ENCODE measurements at regions not wholly inside any gene's neighbourhood (a gene's known extent, or its start where the extent isn't known, plus 50 kb on each side); places are given as distances from the start of the nearest gene placed in this dataset.

DNA sequence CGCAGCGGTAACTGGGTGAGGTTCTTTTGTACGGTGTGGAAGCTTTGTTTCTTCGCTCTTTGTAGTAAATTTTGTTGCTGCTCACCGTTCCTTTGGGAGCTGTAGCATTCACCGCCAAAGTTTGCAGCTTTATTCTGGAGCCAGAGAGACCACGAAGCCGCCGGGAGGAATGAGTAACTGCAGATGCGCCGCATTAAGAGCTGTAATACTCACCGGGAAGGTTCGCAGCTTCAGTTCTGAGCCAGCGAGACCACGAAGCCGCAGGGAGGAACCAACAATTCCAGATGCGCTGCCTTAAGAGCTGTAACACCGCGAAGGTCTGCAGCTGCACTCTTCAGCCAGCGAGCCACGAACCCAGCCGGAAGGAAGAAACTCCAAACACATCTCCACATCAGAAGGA, 56.0 kb upstream of the DYNC1LI1 start:
- TF ChIP-seq, protein P1, sequence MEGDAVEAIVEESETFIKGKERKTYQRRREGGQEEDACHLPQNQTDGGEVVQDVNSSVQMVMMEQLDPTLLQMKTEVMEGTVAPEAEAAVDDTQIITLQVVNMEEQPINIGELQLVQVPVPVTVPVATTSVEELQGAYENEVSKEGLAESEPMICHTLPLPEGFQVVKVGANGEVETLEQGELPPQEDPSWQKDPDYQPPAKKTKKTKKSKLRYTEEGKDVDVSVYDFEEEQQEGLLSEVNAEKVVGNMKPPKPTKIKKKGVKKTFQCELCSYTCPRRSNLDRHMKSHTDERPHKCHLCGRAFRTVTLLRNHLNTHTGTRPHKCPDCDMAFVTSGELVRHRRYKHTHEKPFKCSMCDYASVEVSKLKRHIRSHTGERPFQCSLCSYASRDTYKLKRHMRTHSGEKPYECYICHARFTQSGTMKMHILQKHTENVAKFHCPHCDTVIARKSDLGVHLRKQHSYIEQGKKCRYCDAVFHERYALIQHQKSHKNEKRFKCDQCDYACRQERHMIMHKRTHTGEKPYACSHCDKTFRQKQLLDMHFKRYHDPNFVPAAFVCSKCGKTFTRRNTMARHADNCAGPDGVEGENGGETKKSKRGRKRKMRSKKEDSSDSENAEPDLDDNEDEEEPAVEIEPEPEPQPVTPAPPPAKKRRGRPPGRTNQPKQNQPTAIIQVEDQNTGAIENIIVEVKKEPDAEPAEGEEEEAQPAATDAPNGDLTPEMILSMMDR (IDR thresholded peaks at IDR 0.05; ENCODE audit: borderline replicate concordance, extremely low read depth, low read length, poor library complexity, severe bottlenecking) = no peak
- no peak for TF ChIP-seq EZH2 (IDR thresholded peaks at IDR 0.05; ENCODE audit: borderline replicate concordance, low read depth, low read length, severe bottlenecking)
